ENCODE measurements at regions not wholly inside any gene's neighbourhood (a gene's known extent, or its start where the extent isn't known, plus 50 kb on each side); places are given as distances from the start of the nearest gene placed in this dataset.

DNA sequence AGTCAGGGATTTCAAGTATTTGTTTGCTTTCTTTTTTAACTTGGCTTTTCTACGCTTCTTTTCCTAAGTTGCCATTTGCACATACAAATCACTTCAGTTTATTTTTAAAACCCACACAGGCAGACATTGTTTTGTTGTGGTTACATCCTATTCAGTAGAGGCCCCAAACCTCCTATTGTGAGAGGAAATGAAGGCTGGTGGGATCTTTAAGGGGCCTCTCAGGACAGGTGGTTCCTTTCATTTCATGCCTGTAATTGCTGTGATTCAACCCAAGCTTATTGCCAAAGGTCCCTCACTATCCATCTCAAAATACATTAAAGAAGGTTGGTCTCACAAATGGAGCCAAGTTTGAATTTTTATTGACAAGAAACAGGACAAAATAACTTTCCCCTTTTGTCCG, 257.1 kb downstream of the ADAMTS20 start:
- intact Hi-C loops (cut with DNase I), result no loop called here
- no peak for DNase-seq

DNA sequence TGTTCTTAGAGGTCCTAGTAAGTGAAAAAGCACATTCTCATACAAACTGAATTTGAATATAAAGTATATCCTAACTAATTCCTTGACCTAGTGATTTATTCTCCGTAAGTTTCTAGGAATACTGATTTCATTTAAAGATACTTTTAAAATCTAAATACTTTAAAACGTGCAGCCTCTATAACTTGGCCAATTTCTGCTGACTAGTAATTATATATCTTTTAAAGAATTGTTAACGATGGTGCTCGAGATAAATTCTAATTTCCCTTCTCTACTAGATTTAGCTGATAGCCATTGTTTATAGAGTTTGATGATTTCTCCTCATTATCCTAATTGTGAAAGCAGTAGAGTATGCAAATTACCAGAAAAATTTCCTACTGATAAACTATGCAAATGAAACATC, 257.9 kb downstream of the ADAMTS20 start:
- no peak for DNase-seq
- intact Hi-C loops (cut with DNase I), result no loop called here

DNA sequence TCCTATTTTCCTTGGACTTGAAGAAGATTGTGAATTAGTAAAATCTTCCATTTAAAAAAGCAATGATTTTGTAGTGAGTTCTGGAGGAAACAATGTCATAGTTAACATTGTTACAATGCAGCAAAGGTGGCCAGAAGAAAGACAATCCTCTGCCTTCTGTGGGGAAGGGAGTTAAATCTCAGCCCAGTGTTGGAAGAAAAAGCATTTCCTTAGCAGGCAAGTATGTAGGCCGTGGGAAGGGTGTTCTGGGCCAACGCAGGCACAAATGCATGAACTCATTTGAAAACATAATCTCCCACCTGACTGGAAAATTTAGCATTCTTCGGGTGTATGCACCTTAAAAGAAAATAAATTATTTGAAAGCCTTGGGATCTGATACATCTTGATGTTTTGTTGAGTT, 258.6 kb downstream of the ADAMTS20 start:
- DNase-seq, result no peak
- intact Hi-C loops (cut with DNase I), result no loop called here

DNA sequence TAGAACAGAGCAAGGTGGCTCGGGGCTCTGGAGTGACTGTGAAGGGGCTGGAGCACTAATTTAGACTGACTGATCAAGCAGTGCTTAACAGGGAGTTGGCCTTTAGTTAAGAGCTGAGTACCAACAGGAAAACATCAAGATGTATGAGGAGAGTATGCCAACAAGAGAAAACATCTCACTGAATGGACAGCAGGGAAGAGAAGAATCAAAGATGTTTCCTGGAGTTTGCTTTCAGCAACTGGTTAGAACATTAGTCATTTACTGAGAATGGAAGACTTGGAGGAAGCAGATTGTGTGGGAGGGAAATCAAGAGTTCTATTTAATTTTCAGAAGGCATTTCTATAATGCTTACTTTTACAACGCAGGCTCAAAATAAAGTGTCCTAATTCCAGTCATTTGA, 259.3 kb downstream of the ADAMTS20 start:
- intact Hi-C loops (cut with DNase I), result no loop called here
- no peak for DNase-seq

DNA sequence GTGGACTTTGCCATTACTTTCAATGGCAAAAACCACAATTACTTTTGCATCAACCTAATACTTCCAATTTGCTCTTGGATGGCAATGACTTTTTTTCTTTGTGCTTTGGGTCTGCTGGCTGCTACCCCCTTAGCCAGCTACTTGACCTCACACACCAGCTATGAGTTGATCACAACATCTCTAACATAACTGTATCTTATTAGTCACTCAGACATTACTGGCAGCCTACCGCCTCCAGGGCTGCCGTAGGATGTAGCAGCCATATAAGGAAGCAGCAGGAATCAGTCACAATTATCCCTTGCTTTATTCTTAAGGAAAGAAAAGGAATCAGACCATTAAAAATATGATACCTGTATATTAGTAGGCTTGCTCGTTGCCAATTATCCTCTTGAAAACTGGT, 260.5 kb downstream of the ADAMTS20 start:
- intact Hi-C loops (cut with DNase I), result no loop called here
- no peak for DNase-seq

DNA sequence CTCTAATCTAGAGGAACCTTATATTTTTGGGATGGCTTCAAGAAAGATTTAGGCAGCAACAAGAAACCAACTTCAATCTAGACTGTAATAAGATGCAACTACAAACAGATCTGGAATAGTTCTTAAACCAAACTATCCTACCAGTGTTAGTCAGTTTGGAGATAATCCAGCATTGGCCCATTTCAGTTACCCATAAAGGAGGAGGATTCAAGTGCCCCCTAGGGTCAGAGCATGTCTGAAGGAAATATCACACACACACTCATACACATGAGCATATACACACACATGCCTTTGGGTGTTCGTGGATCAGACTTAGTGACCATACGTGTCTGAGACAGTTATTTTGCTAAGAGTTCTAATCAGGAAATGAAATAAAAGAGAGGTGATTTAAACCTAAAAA, 261.2 kb downstream of the ADAMTS20 start:
- intact Hi-C loops (cut with DNase I), result no loop called here
- no peak for DNase-seq

DNA sequence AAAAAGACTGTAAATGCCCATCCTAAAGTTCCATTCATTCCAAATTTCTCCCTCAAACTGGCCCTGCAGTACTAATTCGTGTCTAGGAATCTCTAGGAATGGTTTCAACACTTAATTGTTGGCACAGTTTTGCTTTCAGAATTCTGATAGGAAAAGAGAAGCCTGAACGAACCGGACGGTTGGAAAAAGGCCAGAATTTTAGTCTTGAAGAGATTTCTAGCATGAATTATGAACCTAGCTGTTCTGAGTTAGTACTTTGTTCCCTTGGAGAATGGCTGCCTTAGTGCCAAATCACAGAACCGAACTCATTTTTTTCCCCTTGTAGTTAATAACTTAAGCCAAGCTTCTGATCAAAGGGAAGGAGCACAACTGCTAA, 262.6 kb downstream of the ADAMTS20 start:
- no peak for DNase-seq
- intact Hi-C loops (cut with DNase I), result no loop called here

DNA sequence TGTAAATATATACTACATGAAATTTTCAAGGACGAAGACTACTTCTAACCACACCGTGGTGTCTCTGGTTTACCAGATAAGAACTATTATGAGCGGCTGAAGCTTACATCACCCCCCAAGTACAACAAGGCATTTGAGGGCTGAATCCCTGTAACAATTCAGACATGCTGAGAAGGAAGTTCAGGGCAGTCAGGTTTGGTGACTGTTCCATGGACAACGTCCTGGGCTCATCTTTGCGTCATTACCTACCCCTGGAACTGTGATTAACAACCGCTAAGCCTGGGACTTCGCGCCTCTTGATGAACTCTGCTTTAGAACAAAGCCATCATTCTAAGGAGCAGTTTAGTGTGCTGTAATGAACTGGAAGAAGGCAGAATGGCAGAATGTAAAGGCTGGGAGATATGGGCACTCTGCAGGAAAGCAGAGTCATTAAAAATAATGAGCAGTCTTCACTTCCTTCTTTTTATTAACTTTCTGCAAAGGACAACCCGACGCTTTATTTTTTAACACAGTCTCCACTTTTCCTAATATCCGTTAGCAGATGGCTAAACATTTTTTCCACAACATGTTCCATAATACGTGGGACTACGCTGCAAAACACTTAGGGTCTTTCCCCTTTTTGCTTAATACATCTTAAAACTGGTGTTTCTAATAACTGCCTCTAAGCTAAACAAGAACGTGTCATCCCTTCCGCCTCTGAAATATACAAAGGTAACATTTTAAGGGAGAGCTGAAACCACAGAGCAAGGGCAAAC, 263.2 kb downstream of the ADAMTS20 start:
- intact Hi-C loops (cut with DNase I), result no loop called here
- no peak for DNase-seq

DNA sequence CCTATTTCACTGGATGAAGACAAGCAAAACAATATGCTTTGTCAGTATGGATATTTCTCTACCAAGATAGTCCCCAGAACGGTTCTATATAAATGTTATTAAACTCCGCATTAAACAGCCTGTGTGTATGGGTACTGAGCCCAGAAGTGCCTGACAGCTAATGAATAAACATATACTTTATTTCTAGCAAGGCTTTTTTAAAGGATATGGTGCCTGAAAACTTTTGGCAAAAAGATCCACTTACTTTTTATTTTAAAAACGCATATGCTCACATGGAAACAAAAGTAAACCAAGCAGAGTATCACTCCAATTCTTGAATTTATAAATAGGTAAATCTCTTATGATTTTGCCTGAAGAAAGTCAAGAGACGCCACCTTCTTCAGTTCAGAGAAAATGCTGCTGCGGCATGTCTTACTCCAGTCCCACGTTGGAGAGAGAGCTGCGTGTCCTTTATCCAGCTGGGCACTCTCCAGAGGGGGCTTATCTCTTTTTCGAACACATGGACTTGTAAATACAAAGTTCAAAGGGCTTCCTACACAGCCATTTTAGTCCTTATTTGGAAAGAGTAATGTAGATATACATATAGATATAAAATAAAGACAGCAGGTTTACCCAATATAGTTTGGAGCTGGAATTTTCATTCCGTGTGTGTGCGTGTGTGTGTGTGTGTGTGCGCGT, 264.2 kb downstream of the ADAMTS20 start:
- intact Hi-C loops (cut with DNase I), result no loop called here
- DNase-seq, result no peak

DNA sequence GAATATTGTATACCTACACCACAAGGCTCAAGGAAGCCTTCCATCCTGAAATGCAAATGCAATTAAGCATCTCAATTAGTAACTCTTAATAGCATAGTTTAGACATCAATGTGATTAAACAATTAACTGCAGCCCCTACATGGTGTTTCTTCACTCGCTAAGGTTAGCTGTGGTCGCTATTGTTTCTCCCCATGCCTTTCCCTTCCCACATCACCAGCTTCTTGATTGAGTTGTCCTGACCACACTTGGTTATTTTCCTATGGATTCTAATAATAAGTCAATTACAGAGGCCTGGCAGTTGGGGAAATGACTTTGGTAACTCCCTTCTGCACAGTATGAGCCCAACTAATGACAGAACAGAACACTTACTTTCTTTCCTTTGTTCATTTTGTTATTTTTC, 265.0 kb downstream of the ADAMTS20 start:
- DNase-seq, result no peak
- intact Hi-C loops (cut with DNase I), result no loop called here

DNA sequence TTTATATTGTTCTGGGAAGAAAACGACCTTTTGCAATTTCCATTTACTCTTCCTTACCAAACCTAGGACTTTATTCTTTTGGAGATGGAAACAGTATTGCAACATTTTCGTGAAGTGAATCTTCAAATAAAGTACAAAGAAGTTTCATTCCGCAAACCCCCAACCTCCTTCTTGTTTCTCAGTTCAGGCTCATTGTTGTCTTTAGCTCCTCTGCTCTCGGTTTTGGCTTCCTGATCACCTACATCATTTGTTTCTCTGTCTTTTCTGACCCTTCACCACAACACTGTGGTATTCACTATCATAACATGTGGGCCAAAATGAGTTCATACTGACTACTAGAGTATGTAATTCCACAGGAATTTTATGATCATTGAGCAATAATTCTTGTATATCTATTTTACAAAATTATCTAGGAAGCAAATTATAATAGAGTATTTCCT, 266.8 kb downstream of the ADAMTS20 start:
- intact Hi-C loops (cut with DNase I), result no loop called here
- no peak for DNase-seq

DNA sequence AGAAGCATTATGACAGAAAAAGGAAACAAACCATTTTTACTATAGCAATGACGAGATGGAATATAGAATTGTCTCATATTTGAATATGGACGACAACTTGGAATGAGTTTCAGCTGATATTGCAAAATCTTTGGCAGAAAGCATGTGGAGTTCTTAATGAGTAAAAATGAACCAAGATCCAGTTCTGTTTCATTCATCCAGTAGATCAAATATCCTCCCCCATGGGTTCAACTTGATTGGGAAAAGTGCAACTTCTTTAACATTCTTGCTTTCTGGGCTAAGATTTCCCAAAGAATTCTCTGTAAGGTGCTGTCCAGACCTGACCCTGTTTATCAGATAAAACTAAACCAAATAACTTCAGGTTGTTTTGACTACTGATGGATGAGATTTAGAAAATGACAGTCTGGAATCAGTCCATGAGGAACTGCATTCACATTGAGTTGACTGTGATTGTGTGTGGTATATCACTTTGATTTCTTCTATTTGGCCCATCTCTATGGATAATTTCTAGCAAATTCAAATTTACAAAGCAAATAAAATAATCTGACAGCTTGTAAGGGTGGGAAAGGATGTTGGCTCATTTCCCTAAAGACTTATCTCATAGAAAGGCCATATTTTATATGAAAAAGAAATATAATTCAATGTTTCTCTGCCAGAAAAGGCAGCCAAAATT, 267.4 kb downstream of the ADAMTS20 start:
- intact Hi-C loops (cut with DNase I), result no loop called here

DNA sequence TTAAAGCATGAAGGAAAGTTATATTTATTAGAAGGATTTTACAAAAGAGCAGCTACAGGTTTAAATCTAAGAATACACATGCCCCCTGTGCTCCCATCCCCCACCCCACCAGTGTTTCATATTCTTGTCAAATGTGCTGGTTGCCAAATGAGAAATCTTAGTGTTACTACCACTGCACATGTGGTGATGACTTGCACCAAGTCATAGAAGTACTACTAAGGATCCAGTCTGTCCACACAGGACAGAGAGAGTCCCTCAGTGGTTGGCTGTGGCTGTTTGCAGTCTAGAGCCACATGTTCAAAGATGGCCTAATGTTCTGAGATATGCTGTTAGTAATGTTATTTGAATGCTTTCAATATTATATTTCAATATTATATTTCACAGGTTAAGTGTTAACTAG, 268.8 kb downstream of the ADAMTS20 start:
- intact Hi-C loops (cut with DNase I), result no loop called here
- DNase-seq, result no peak

More for the DNA sequence above, 267.4 kb downstream of the ADAMTS20 start:
- no peak for DNase-seq

DNA sequence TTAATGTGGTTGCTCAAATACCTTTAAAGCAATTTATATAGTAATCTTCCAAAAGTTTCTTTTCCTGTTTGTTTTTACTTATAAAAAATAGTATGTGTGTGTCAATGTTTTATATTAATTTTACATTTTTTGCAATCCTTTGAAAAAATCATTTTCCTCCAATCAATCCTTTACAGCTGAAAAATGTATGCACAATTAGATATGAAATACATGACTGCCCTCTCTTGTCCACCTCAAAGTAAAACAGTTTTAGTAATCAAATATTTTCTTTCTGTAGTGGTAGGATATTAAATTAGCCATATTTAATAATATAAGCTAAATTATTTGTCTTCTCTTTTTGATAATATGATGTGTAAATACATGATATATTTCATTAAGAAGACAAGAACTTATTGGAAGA, 269.9 kb downstream of the ADAMTS20 start:
- intact Hi-C loops (cut with DNase I), result no loop called here
- DNase-seq, result no peak

DNA sequence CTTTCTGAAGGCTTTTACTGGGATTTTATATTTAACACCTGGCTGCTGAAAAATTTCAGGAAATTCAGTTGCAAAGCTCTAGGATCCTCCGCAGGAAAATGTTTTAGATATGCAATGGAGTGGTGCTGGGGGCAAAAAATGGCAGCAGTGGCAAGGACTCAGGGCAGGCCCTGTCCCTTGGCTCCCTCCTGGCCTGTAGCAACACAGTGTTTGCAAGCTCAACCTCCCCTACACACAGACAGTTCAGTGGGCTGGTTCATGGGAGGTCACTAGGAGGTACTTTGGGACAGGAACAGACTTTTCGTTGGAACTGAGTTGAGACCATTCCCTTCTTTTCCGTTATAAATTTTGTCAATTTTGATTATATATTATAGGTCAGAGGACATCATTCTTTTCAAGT, 270.4 kb downstream of the ADAMTS20 start:
- intact Hi-C loops (cut with DNase I), result no loop called here
- DNase-seq, result no peak

DNA sequence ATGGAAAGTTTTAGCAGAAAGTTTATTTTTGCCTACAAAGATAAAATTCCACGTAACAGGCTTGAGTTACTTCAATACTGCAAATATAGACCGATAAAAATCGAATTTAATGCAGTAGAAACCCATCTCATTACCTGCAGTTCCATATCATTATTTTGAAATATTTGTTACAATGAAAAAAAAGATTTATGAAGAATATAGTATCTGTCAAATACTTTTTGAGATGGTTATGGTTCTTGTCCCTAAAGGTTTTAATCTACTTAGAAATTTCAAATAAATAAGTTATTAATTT, 273.5 kb downstream of the ADAMTS20 start:
- no peak for DNase-seq
- intact Hi-C loops (cut with DNase I), result no loop called here

DNA sequence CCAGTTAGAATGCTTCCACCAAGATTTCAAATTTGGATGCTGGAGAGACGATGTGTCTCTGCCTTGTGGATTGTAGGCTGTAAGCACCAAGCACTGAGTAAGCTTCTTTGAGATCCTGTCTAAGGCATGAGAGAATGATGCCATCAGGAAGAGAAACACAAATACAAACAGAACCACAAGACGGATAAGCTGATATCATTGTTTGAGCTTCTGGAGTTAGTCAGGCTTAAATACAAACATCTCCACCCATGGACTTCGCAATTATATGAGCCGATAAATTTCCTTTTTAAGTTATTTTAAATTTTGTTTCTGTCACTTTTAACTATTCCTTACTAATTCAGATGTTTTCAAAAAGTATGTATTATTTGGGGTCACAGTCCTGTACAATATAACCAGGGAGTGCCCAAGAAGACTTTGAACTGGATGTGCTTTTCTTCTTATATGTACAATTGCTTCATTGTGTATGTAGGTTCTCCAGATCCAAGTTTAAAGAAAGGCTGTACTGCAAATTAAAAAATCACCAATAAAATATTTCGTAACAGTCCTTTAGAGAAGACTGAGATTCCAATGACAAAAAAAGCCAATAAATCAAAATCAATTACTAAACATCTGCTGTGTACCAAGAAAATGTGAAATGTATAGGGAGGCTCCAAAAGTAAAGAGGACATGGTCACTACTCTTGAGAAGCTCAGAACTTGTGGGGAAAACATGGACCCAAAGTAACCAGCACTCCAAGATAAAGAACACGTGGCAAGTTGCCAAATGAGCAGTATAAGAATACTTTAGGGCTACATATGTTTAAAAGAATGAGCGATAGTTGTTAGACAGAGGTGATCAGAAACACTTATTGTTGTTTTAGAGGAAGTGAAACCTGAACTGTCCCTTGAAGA, 274.1 kb downstream of the ADAMTS20 start:
- DNase-seq, result no peak
- intact Hi-C loops (cut with DNase I), result no loop called here

DNA sequence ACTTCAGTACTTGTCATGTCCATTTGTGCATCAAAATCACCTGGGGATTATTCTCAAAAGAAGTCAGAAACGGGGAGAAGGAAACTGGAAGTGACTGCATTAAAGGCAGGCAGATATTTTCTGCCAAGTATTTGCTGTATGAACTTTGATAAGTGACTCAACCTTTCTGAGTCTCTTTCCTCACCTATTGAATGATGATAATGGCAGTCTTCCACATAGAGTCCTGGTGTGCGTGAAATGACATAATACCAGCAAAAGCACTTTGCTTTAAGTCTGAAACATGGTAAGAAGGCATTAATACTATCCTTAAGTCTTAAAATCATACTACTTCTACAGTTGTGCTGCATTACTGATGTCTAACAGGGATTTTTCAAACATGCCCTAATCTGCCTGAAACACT, 278.5 kb downstream of the ADAMTS20 start:
- intact Hi-C loops (cut with DNase I), result no loop called here
- DNase-seq, result no peak

DNA sequence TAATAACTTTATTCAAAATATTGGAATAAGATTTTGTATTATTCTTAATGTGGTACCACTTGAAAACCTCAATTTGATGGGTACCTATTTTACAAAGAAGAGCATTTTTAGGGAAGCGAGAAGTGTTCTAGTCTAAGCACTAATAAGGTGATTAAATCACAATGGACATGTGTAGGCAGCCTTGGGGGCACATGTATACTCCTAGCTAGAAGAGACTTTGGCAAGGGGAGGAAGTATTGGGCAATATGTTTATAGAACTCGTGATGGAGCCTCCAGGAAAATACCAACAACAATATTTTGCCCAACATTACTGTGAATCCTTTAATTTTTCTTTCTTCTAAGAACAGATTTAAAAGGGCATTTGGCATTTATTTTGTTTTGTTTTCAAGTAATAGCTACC, 280.3 kb downstream of the ADAMTS20 start:
- intact Hi-C loops (cut with DNase I), result no loop called here
- DNase-seq, result no peak

DNA sequence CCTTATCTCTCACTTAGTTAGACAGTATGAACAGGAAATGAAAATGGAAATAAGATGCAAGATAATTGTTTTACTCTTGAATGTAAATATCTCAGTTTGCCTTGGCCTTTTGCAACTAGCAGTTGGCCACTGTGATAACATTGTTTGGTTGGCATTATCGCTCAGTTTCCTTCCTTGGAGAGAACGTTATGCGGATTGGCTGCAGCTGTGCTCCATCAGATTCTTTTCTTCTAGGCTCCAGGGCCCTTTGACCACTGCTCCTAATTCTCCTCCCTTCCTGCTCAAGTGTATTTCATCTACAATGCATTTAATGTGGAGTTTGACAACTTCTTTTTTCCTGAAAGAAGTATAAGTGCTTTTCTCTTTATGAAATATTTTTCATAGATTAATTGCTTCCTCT, 284.2 kb downstream of the ADAMTS20 start:
- DNase-seq, result no peak
- intact Hi-C loops (cut with DNase I), result no loop called here

DNA sequence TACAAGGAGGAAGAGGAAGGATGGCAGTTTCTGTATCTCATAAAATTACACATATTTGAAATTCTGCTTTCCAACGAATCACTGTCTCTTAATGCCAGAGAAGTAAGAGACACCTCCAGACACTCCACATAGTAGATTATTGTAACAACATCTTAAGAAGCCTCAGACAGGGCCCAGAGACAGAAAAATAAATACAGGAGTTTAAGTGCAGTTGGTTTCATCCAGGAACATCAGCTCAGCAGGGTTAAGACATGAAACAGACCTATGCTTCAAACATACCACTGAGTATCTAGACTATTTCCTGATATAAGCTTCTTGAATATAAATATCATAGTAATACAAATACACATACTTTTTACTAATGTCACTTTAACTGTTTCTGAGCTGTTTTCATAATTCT, 290.3 kb downstream of the ADAMTS20 start:
- no peak for DNase-seq
- intact Hi-C loops (cut with DNase I), result no loop called here

Data from posterior cingulate gyrus (tissue), 11 donors.